ENCODE measurements at regions not wholly inside any gene's neighbourhood (a gene's known extent, or its start where the extent isn't known, plus 50 kb on each side); places are given as distances from the start of the nearest gene placed in this dataset.

DNA sequence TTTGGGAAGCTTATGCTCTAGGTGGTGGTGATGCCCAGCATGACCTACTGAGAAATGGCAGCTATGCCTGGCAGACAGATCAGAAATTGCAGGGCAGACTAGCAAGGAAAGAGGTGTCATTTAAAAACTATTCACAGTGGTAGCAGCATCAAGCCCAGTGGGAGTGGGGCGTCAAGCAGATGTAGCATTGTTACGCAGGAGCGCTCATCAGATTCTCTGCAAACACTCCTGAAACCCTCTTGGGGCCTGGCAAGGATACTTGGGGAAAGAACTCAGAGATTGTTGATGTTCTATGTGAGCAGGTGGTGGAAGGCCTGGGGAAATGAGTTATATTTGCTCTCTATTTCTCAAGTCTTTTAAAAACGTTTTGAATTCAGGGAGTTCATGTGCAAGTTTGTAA, 437.6 kb downstream of the RAPGEF2 start:
- peaks cover 7% of the 10 kb centered on the region for H3K9me3 ChIP-seq (ENCODE audit: control insufficient read depth, insufficient read depth, low read length)
- no peaks in the 10 kb centered on the region for H3K36me3 ChIP-seq (ENCODE audit: control insufficient read depth, insufficient read depth, low read length)
- no peak overlapping the region for H3K9ac ChIP-seq (ENCODE audit: low read depth, low read length)
- no peaks in the 10 kb centered on the region for H3K27me3 ChIP-seq (ENCODE audit: control insufficient read depth, insufficient read depth, low read length)
- peaks cover 12% of the 10 kb centered on the region for H3K4me1 ChIP-seq (ENCODE audit: control insufficient read depth, insufficient read depth, low read length)
- H3K4me3 ChIP-seq (ENCODE audit: low read depth, low read length) = no peak overlapping the region

GRCh38 chr4:159541143-159541542, 438.3 kb downstream of the RAPGEF2 start:
- no peak overlapping the region for H3K4me3 ChIP-seq (ENCODE audit: low read depth, low read length)

GRCh38 chr4:159542296-159542695, 439.4 kb downstream of the RAPGEF2 start:
- peaks cover 12% of the 10 kb centered on the region for H3K4me1 ChIP-seq (ENCODE audit: control insufficient read depth, insufficient read depth, low read length)
- no peaks in the 10 kb centered on the region for H3K27me3 ChIP-seq (ENCODE audit: control insufficient read depth, insufficient read depth, low read length)
- peaks cover 4% of the 10 kb centered on the region for H3K9me3 ChIP-seq (ENCODE audit: control insufficient read depth, insufficient read depth, low read length)
- no peaks in the 10 kb centered on the region for H3K36me3 ChIP-seq (ENCODE audit: control insufficient read depth, insufficient read depth, low read length)
- H3K9ac ChIP-seq (ENCODE audit: low read depth, low read length) = no peak overlapping the region
- no peak overlapping the region for H3K4me3 ChIP-seq (ENCODE audit: low read depth, low read length)

More at GRCh38 chr4:159541143-159541542, 438.3 kb downstream of the RAPGEF2 start:
- peaks cover 7% of the 10 kb centered on the region for H3K9me3 ChIP-seq (ENCODE audit: control insufficient read depth, insufficient read depth, low read length)
- peaks cover 12% of the 10 kb centered on the region for H3K4me1 ChIP-seq (ENCODE audit: control insufficient read depth, insufficient read depth, low read length)
- H3K9ac ChIP-seq (ENCODE audit: low read depth, low read length) = no peak overlapping the region
- H3K36me3 ChIP-seq (ENCODE audit: control insufficient read depth, insufficient read depth, low read length) = no peaks in the 10 kb centered on the region
- H3K27me3 ChIP-seq (ENCODE audit: control insufficient read depth, insufficient read depth, low read length) = no peaks in the 10 kb centered on the region

- H3K9me3 ChIP-seq (ENCODE audit: control insufficient read depth, insufficient read depth, low read length) = no peaks in the 10 kb centered on the region
- H3K36me3 ChIP-seq (ENCODE audit: control insufficient read depth, insufficient read depth, low read length) = no peaks in the 10 kb centered on the region
- no peaks in the 10 kb centered on the region for H3K27me3 ChIP-seq (ENCODE audit: control insufficient read depth, insufficient read depth, low read length)
- H3K4me3 ChIP-seq (ENCODE audit: low read depth, low read length) = no peak overlapping the region
- peaks cover 12% of the 10 kb centered on the region for H3K4me1 ChIP-seq (ENCODE audit: control insufficient read depth, insufficient read depth, low read length)
- H3K9ac ChIP-seq (ENCODE audit: low read depth, low read length) = no peak overlapping the region
These were observed 441.0 kb downstream of the RAPGEF2 start for GRCh38 chr4:159543831-159544230.

DNA sequence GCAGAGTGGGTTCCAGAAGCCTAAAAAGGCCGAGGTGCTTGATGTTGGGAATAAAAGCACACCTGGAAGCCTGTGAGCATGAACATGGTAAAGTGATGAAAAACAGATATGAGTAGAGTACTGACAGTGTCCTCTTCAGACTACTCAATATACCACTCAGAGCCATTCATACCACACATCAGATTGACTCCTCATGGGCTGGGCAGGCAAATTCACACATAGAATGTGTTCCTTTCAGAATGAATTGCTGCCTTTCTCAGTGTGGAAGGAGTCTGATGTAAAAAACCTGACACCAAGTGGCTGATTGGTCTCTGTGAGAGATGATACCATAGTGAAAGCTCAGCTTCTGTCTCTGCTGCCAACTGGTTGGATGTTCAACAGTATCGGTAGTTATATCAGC, 442.7 kb downstream of the RAPGEF2 start:
- H3K4me3 ChIP-seq (ENCODE audit: low read depth, low read length) = no peak overlapping the region
- no peaks in the 10 kb centered on the region for H3K27me3 ChIP-seq (ENCODE audit: control insufficient read depth, insufficient read depth, low read length)
- peaks cover 5% of the 10 kb centered on the region for H3K4me1 ChIP-seq (ENCODE audit: control insufficient read depth, insufficient read depth, low read length)
- no peaks in the 10 kb centered on the region for H3K36me3 ChIP-seq (ENCODE audit: control insufficient read depth, insufficient read depth, low read length)
- H3K9ac ChIP-seq (ENCODE audit: low read depth, low read length) = no peak overlapping the region
- no peaks in the 10 kb centered on the region for H3K9me3 ChIP-seq (ENCODE audit: control insufficient read depth, insufficient read depth, low read length)

GRCh38 chr4:159547645-159548308, 444.9 kb downstream of the RAPGEF2 start:
- H3K27me3 ChIP-seq (ENCODE audit: control insufficient read depth, insufficient read depth, low read length) = no peaks in the 10 kb centered on the region
- no peak overlapping the region for H3K9ac ChIP-seq (ENCODE audit: low read depth, low read length)
- H3K4me1 ChIP-seq (ENCODE audit: control insufficient read depth, insufficient read depth, low read length) = no peaks in the 10 kb centered on the region
- H3K36me3 ChIP-seq (ENCODE audit: control insufficient read depth, insufficient read depth, low read length) = no peaks in the 10 kb centered on the region
- no peaks in the 10 kb centered on the region for H3K9me3 ChIP-seq (ENCODE audit: control insufficient read depth, insufficient read depth, low read length)
- H3K4me3 ChIP-seq (ENCODE audit: low read depth, low read length) = no peak overlapping the region

- Histone ChIP-seq H3K4me3 (ENCODE audit: low read depth, low read length) (no peak overlapping the region), H3K9me3 (ENCODE audit: control insufficient read depth, insufficient read depth, low read length) (no peaks in the 10 kb centered on the region)
These were observed 446.2 kb downstream of the RAPGEF2 start for GRCh38 chr4:159549098-159549518.

GRCh38 chr4:159551281-159551680, 448.4 kb downstream of the RAPGEF2 start:
- Histone ChIP-seq H3K9ac (ENCODE audit: low read depth, low read length) (no peak overlapping the region), H3K9me3 (ENCODE audit: control insufficient read depth, insufficient read depth, low read length) (no peaks in the 10 kb centered on the region), H3K4me3 (ENCODE audit: low read depth, low read length) (no peak overlapping the region)

More at GRCh38 chr4:159549098-159549518, 446.2 kb downstream of the RAPGEF2 start:
- Histone ChIP-seq H3K36me3 (ENCODE audit: control insufficient read depth, insufficient read depth, low read length) (no peaks in the 10 kb centered on the region), H3K9ac (ENCODE audit: low read depth, low read length) (no peak overlapping the region), H3K4me1 (ENCODE audit: control insufficient read depth, insufficient read depth, low read length) (no peaks in the 10 kb centered on the region), H3K27me3 (ENCODE audit: control insufficient read depth, insufficient read depth, low read length) (no peaks in the 10 kb centered on the region)

GRCh38 chr4:159552979-159553768, 450.3 kb downstream of the RAPGEF2 start:
- no peaks in the 10 kb centered on the region for H3K4me1 ChIP-seq (ENCODE audit: control insufficient read depth, insufficient read depth, low read length)
- no peaks in the 10 kb centered on the region for H3K36me3 ChIP-seq (ENCODE audit: control insufficient read depth, insufficient read depth, low read length)
- no peak overlapping the region for H3K9ac ChIP-seq (ENCODE audit: low read depth, low read length)
- no peak overlapping the region for H3K4me3 ChIP-seq (ENCODE audit: low read depth, low read length)
- no peaks in the 10 kb centered on the region for H3K9me3 ChIP-seq (ENCODE audit: control insufficient read depth, insufficient read depth, low read length)
- no peaks in the 10 kb centered on the region for H3K27me3 ChIP-seq (ENCODE audit: control insufficient read depth, insufficient read depth, low read length)

More at GRCh38 chr4:159551281-159551680, 448.4 kb downstream of the RAPGEF2 start:
- Histone ChIP-seq H3K4me1 (ENCODE audit: control insufficient read depth, insufficient read depth, low read length) (no peaks in the 10 kb centered on the region), H3K27me3 (ENCODE audit: control insufficient read depth, insufficient read depth, low read length) (no peaks in the 10 kb centered on the region), H3K36me3 (ENCODE audit: control insufficient read depth, insufficient read depth, low read length) (no peaks in the 10 kb centered on the region)

- no peaks in the 10 kb centered on the region for H3K27me3 ChIP-seq (ENCODE audit: control insufficient read depth, insufficient read depth, low read length)
- no peaks in the 10 kb centered on the region for H3K36me3 ChIP-seq (ENCODE audit: control insufficient read depth, insufficient read depth, low read length)
- no peaks in the 10 kb centered on the region for H3K9me3 ChIP-seq (ENCODE audit: control insufficient read depth, insufficient read depth, low read length)
- no peak overlapping the region for H3K4me3 ChIP-seq (ENCODE audit: low read depth, low read length)
- H3K9ac ChIP-seq (ENCODE audit: low read depth, low read length) = no peak overlapping the region
- no peaks in the 10 kb centered on the region for H3K4me1 ChIP-seq (ENCODE audit: control insufficient read depth, insufficient read depth, low read length)
These were observed 453.0 kb downstream of the RAPGEF2 start for GRCh38 chr4:159555873-159556272.

DNA sequence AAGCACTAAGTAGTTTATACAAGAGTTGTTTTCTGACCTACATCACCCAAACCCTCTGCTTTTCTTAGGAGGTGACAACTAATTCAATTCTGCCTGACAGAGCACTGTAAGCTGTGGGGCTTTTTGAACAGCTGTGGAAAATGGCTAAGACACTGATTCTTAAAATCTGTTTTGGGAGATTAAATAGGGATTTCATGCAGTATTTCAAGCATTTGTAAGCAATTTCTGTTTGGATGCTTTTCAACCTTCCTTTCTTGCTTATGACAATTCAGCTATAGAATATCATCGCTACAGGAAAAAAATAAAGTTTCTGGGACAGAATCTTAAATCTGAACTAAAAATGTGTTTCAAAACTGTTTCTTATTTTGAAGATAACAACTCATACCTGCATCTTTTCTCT, 459.5 kb downstream of the RAPGEF2 start:
- H3K9me3 ChIP-seq (ENCODE audit: control insufficient read depth, insufficient read depth, low read length) = no peaks in the 10 kb centered on the region
- H3K27me3 ChIP-seq (ENCODE audit: control insufficient read depth, insufficient read depth, low read length) = no peaks in the 10 kb centered on the region
- H3K9ac ChIP-seq (ENCODE audit: low read depth, low read length) = no peak overlapping the region
- no peaks in the 10 kb centered on the region for H3K4me1 ChIP-seq (ENCODE audit: control insufficient read depth, insufficient read depth, low read length)
- no peak overlapping the region for H3K4me3 ChIP-seq (ENCODE audit: low read depth, low read length)
- H3K36me3 ChIP-seq (ENCODE audit: control insufficient read depth, insufficient read depth, low read length) = no peaks in the 10 kb centered on the region

DNA sequence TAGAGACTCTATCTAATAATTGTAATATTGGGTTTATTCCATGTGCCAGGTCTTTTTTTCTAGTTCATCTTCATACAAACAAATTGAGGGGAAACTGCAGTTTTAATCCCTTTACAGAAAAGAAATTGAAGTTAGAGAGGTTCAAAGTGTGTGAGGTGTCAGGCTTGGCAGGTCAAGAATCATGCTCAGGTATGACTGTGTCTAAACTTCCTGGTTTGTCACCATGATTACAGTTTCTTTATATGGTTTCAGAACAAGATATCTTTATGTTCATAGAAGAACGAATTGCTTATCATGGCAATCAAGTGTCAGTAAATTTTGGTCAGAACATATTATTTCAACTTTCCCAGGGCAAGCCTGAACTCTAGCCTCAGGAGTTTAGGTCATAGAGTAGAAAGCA, 460.4 kb downstream of the RAPGEF2 start:
- no peak overlapping the region for H3K4me3 ChIP-seq (ENCODE audit: low read depth, low read length)
- H3K36me3 ChIP-seq (ENCODE audit: control insufficient read depth, insufficient read depth, low read length) = no peaks in the 10 kb centered on the region
- no peaks in the 10 kb centered on the region for H3K9me3 ChIP-seq (ENCODE audit: control insufficient read depth, insufficient read depth, low read length)
- H3K4me1 ChIP-seq (ENCODE audit: control insufficient read depth, insufficient read depth, low read length) = no peaks in the 10 kb centered on the region
- H3K9ac ChIP-seq (ENCODE audit: low read depth, low read length) = no peak overlapping the region
- H3K27me3 ChIP-seq (ENCODE audit: control insufficient read depth, insufficient read depth, low read length) = no peaks in the 10 kb centered on the region

Data from iPS-15b (cell line).